HepG2 (cell line): ENCODE measurements at regions not wholly inside any gene's neighbourhood (a gene's known extent, or its start where the extent isn't known, plus 50 kb on each side); places are given as distances from the start of the nearest gene placed in this dataset.

Source experiments
- ARID2 ChIP-seq: sonication (generic); formaldehyde crosslinking; IDR thresholded peaks from 2 replicates; pipeline ENCODE4 v1.8.1; 2022; ENCODE audit warnings: mild to moderate bottlenecking, missing genetic modification reagents, borderline replicate concordance
- CTCF ChIP-seq: sonication (generic); formaldehyde crosslinking; IDR thresholded peaks from 2 replicates; pipeline ENCODE4 v1.5.0; 2020; ENCODE audit warnings: mild to moderate bottlenecking, missing genetic modification reagents, moderate library complexity
- GATAD2A ChIP-seq: IDR thresholded peaks from 2 replicates; pipeline ENCODE4 v1.6.1; 2016
- PHF8 ChIP-seq: sonication (generic); formaldehyde crosslinking; IDR thresholded peaks from 2 replicates; pipeline ENCODE4 v1.5.0; 2020; ENCODE audit warnings: missing genetic modification reagents
- PRMT3 ChIP-seq: sonication (generic); formaldehyde crosslinking; IDR thresholded peaks from 2 replicates; pipeline ENCODE4 v1.8.1; 2022; ENCODE audit warnings: low read depth, mild to moderate bottlenecking, moderate library complexity, missing genetic modification reagents, borderline replicate concordance
- SOX5 ChIP-seq: IDR thresholded peaks from 2 replicates; pipeline ENCODE4 v1.6.1; 2016; ENCODE audit warnings: borderline replicate concordance
- ZBTB2 ChIP-seq: sonication (generic); formaldehyde crosslinking; IDR thresholded peaks from 2 replicates; pipeline ENCODE4 v1.8.0; 2022; ENCODE audit warnings: low read depth, missing genetic modification reagents
- ZFP36L2 ChIP-seq: sonication (generic); formaldehyde crosslinking; IDR thresholded peaks from 2 replicates; pipeline ENCODE4 v1.4.0; 2020; ENCODE audit warnings: missing genetic modification reagents
- ZFP91 ChIP-seq: sonication (generic); formaldehyde crosslinking; IDR thresholded peaks from 2 replicates; pipeline ENCODE4 v1.9.0; 2022; ENCODE audit warnings: missing genetic modification reagents, mild to moderate bottlenecking, borderline replicate concordance
- ZNF235 ChIP-seq: sonication (generic); formaldehyde crosslinking; IDR thresholded peaks from 2 replicates; pipeline ENCODE4 v1.8.1; 2023; ENCODE audit warnings: mild to moderate bottlenecking, missing genetic modification reagents, borderline replicate concordance
- ZNF253 ChIP-seq: sonication (generic); formaldehyde crosslinking; IDR thresholded peaks from 2 replicates; pipeline ENCODE4 v1.8.0; 2022; ENCODE audit warnings: mild to moderate bottlenecking, missing genetic modification reagents, borderline replicate concordance
- ZNF513 ChIP-seq: sonication (generic); formaldehyde crosslinking; conservative IDR thresholded peaks from 2 replicates; pipeline ENCODE4 v1.5.0; 2020; ENCODE audit warnings: missing genetic modification reagents
- ZNF607 ChIP-seq: sonication (generic); formaldehyde crosslinking; IDR thresholded peaks from 2 replicates; pipeline ENCODE4 v1.5.1; 2020; ENCODE audit warnings: missing genetic modification reagents, mild to moderate bottlenecking, borderline replicate concordance

- TF ChIP-seq ZNF513 = no peak
- TF ChIP-seq PHF8 (CRISPR knock-in tag) = no peak
- no peak for TF ChIP-seq SOX5 (CRISPR knock-in tag)
- TF ChIP-seq CTCF = no peak
- TF ChIP-seq ZNF235 (CRISPR knock-in tag) = no peak
- TF ChIP-seq ZNF607 (CRISPR knock-in tag) = no peak
- TF ChIP-seq PRMT3 (CRISPR knock-in tag) = no peak
- TF ChIP-seq ZFP91 (CRISPR knock-in tag) = no peak
- no peak for TF ChIP-seq ARID2
- TF ChIP-seq ZNF253 (CRISPR knock-in tag) = no peak
- no peak for TF ChIP-seq GATAD2A (CRISPR knock-in tag)
- TF ChIP-seq ZFP36L2 (CRISPR knock-in tag) = no peak
- TF ChIP-seq ZBTB2 (CRISPR knock-in tag) = no peak
Measured at GRCh38 chr6:90669846-90670245, 83.0 kb upstream of the MAP3K7 start (continued).
